ENCODE measurements at regions not wholly inside any gene's neighbourhood (a gene's known extent, or its start where the extent isn't known, plus 50 kb on each side); places are given as distances from the start of the nearest gene placed in this dataset.

DNA sequence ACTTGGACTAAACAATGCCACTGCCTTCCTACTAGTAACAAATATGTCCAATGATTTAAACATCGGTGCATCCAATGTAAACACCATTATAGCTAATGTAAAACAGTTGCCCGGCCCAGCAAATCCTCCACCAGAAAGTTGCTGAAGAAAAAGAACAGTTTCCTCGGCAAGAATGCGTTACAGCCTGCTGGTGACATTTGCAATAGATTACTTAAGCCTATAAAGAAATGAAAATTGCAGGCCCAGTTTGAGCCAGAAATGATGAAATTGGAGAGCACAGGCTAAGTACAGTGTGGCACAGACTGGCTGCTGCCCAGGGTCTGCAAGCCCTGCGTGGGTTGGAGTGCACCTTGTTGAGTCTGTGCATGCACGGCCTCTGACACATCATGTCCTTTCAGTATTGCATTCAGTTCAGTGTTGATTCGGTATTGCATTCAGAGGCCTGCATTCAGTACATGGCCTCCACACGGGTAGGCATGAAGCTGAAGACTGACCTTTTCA is 406.0 kb upstream of the KLF4 start:
- Histone ChIP-seq H3K9me3 (ENCODE audit: control insufficient read depth, low read length) (no peaks in the 10 kb centered on the region), H3K4me1 (ENCODE audit: control insufficient read depth, insufficient read depth, low read length) (peaks cover 6% of the 10 kb centered on the region), H3K36me3 (ENCODE audit: control insufficient read depth, insufficient read depth, low read length) (no peaks in the 10 kb centered on the region), H3K27me3 (ENCODE audit: control insufficient read depth, insufficient read depth, low read length, poor library complexity, severe bottlenecking) (no peaks in the 10 kb centered on the region), H3K27ac (ENCODE audit: insufficient read depth, low read depth, low read length, poor library complexity, severe bottlenecking) (no peak overlapping the region), H3K4me3 (ENCODE audit: insufficient read depth, low read depth, low read length) (no peak overlapping the region)
- 89% methylated on average over 8 of the region's 8 CpGs for WGBS, 2 experiments

DNA sequence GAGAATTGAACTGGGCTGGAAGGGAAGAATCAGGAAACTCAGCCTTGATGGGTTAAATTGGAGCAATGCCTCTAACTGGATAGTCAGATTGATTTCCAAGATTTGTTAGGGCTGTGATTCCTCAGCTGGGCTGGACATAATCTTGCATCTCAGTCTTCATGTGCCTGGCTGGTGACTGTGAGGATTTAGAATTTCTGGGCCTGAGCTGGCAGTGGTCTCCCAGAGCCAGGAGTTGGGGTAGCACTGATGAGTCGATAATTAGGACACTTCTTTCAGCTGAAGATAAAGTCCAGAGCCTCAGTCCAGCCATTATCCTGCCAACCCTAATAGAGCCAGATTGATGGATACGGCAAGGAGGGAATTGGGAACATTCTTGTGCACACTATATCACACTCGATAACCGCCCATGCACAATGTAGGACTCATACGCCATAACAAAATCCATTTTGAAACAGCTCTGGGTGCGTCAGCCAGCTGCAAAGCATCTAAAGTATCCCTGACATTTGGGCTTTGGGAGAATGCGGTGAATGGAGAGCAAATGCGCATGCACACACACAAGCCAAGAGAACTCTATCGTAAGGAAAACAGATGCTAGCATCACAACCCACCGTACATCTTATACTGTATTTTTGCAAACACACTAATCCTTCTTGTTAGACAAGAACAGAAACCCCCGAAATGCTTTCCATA is 405.1 kb upstream of the KLF4 start:
- H3K9me3 ChIP-seq (ENCODE audit: control insufficient read depth, low read length), result no peaks in the 10 kb centered on the region
- no peaks in the 10 kb centered on the region for H3K36me3 ChIP-seq (ENCODE audit: control insufficient read depth, insufficient read depth, low read length)
- 94 to 95% methylated on average over 11 of the region's 11 CpGs for WGBS, 2 experiments
- no peak overlapping the region for H3K27ac ChIP-seq (ENCODE audit: insufficient read depth, low read depth, low read length, poor library complexity, severe bottlenecking)
- no peaks in the 10 kb centered on the region for H3K27me3 ChIP-seq (ENCODE audit: control insufficient read depth, insufficient read depth, low read length, poor library complexity, severe bottlenecking)
- H3K4me3 ChIP-seq (ENCODE audit: insufficient read depth, low read depth, low read length), result no peak overlapping the region
- peaks cover 6% of the 10 kb centered on the region for H3K4me1 ChIP-seq (ENCODE audit: control insufficient read depth, insufficient read depth, low read length)

DNA sequence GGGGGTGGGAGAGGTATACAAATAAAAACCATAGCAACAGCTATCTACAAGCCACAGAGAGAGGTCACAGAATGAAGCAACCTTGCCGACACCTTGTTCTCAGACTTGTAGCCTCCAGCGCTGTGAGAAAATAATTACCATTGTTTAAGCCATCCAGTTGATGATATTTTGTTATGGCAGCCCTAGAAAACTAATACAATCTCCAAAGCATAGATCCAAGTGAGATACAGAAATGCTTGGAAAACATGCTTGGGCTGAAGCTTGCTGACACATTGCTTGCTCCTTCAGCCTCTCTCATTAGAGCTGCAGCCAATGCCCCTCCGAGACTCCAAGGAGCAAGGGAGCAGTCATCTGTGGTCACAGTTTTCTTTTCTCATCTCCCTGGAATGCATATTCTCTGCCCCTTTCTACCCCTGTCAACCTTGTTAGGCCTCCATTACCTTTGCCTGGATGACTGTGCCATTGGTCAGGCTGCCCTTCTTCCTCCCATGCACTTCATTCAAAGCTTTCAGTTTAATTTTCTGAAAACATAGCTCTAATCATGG is 401.4 kb upstream of the KLF4 start:
- no peak overlapping the region for H3K27ac ChIP-seq (ENCODE audit: insufficient read depth, low read depth, low read length, poor library complexity, severe bottlenecking)
- WGBS, 2 experiments, result 93 to 99% methylated on average over 3 of the region's 3 CpGs
- H3K4me3 ChIP-seq (ENCODE audit: insufficient read depth, low read depth, low read length), result no peak overlapping the region
- no peaks in the 10 kb centered on the region for H3K36me3 ChIP-seq (ENCODE audit: control insufficient read depth, insufficient read depth, low read length)
- no peaks in the 10 kb centered on the region for H3K4me1 ChIP-seq (ENCODE audit: control insufficient read depth, insufficient read depth, low read length)
- H3K9me3 ChIP-seq (ENCODE audit: control insufficient read depth, low read length), result no peaks in the 10 kb centered on the region
- no peaks in the 10 kb centered on the region for H3K27me3 ChIP-seq (ENCODE audit: control insufficient read depth, insufficient read depth, low read length, poor library complexity, severe bottlenecking)

DNA sequence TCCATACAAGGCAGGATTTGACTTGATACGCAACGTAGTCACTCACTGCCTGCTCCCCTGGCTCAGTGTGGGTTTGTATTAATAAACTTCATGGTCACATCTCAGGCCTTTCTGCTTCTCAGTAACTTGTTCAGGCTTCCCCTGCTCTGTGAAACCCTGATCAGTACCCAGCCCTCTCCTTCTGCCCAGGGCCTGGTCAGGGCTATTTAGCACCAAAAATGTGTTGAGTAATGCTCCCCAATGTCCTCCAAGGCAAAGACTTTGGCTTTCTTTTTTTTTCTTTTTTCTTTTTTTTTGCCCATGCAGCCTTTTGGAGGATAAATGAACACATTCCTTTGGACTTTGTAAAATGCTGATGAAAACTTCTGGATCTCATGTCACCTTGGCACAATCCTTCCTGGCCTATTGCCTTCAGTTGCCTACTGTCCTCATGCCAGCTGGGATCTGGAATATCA is 399.2 kb upstream of the KLF4 start:
- 96 to 97% methylated on average over 2 of the region's 2 CpGs for WGBS, 2 experiments
- Histone ChIP-seq H3K36me3 (ENCODE audit: control insufficient read depth, insufficient read depth, low read length) (no peaks in the 10 kb centered on the region), H3K4me3 (ENCODE audit: insufficient read depth, low read depth, low read length) (no peak overlapping the region), H3K4me1 (ENCODE audit: control insufficient read depth, insufficient read depth, low read length) (no peaks in the 10 kb centered on the region), H3K27me3 (ENCODE audit: control insufficient read depth, insufficient read depth, low read length, poor library complexity, severe bottlenecking) (no peaks in the 10 kb centered on the region), H3K27ac (ENCODE audit: insufficient read depth, low read depth, low read length, poor library complexity, severe bottlenecking) (no peak overlapping the region), H3K9me3 (ENCODE audit: control insufficient read depth, low read length) (no peaks in the 10 kb centered on the region)

DNA sequence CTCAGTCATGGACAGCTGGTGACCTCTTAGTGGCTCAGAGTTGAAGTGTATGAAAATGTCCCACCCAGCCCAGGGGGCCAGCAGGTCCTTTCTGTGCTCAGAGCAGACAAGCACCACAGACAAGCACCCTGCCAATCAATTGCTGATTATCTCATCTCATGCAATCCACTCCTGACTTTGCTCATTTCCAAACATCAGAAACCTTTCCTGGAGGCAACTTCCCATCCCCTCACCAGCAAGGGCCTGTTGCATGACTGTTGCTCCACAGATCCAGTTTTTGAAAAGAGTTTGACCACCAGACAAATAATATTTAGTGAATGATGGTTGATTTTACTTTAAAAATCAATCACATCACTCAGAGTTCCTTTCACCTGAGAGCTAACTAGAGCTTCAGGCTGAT is 397.3 kb upstream of the KLF4 start:
- H3K27me3 ChIP-seq (ENCODE audit: control insufficient read depth, insufficient read depth, low read length, poor library complexity, severe bottlenecking), result no peaks in the 10 kb centered on the region
- no peak overlapping the region for H3K27ac ChIP-seq (ENCODE audit: insufficient read depth, low read depth, low read length, poor library complexity, severe bottlenecking)
- H3K4me1 ChIP-seq (ENCODE audit: control insufficient read depth, insufficient read depth, low read length), result no peaks in the 10 kb centered on the region
- H3K4me3 ChIP-seq (ENCODE audit: insufficient read depth, low read depth, low read length), result no peak overlapping the region
- H3K9me3 ChIP-seq (ENCODE audit: control insufficient read depth, low read length), result no peaks in the 10 kb centered on the region
- H3K36me3 ChIP-seq (ENCODE audit: control insufficient read depth, insufficient read depth, low read length), result no peaks in the 10 kb centered on the region

DNA sequence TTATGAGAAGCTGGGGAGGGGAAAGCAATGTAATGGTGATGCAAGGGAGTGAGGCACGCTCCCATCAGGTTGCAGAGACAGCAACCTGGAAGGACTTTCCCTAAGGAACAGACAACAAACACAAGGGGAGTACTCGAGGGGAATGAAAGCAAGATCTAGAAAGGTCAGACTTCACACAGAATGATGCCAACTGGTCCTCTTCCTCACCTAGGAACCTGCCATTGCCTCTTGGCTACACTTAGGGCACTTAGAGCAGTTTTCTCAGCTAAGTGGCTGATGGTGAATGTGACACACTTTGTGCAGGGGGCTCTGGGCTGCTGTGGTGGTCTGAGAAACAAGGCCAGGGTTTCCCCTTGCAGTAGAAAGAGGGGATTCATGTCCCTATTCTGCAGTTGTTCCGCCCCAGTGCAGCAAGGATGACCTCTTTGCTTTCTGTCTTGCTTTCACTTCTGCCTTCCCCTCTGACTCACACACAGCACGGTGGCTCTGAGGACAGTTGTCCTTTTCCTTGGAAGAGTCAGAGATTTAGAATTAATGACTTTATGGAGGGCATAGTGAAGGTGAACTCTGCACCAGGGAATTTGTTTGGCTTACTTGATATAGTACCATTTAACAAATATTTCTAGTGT is 394.0 kb upstream of the KLF4 start:
- 87 to 89% methylated on average over 4 of the region's 4 CpGs for WGBS, 2 experiments
- H3K9me3 ChIP-seq (ENCODE audit: control insufficient read depth, low read length), result no peaks in the 10 kb centered on the region

DNA sequence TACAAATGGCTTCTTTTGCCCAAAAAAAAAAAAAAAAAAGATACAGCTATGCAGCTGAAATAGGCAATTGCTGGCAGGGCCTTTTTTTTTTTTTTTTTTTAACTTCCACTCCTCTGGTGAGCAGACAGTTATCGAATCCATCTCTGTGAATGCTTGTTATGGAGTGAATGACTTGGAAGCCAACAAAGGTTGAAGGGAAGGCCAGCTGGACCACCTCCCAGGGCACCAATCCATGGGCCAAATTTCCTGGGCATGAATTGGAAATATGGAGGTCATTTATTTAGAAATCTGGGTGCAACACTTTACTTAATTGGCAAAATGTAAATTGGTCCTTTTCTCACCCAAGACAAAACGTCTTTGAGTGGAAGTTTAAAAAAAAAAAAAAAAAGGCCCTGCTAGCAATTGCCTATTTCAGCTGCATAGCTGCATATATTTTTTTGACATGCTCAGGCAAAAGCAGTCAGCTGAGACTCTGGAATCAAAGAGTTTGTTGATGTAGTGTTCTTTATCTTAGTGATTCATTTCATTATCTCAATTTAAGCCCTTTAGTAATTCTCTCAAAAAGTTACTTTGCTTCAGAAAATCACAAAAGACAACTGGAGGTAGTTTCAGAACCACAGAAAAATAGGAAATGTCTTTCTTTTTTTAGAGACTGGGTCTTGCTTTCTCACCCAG is 392.2 kb upstream of the KLF4 start:
- no peaks in the 10 kb centered on the region for H3K9me3 ChIP-seq (ENCODE audit: control insufficient read depth, low read length)
- no peaks in the 10 kb centered on the region for H3K4me1 ChIP-seq (ENCODE audit: control insufficient read depth, insufficient read depth, low read length)
- H3K27me3 ChIP-seq (ENCODE audit: control insufficient read depth, insufficient read depth, low read length, poor library complexity, severe bottlenecking), result no peaks in the 10 kb centered on the region
- H3K36me3 ChIP-seq (ENCODE audit: control insufficient read depth, insufficient read depth, low read length), result no peaks in the 10 kb centered on the region
- no peak overlapping the region for H3K4me3 ChIP-seq (ENCODE audit: insufficient read depth, low read depth, low read length)
- 79 to 100% methylated on average over 2 of the region's 2 CpGs for WGBS, 2 experiments
- H3K27ac ChIP-seq (ENCODE audit: insufficient read depth, low read depth, low read length, poor library complexity, severe bottlenecking), result no peak overlapping the region

More for the DNA sequence above, 394.0 kb upstream of the KLF4 start:
- no peak overlapping the region for H3K4me3 ChIP-seq (ENCODE audit: insufficient read depth, low read depth, low read length)
- no peaks in the 10 kb centered on the region for H3K4me1 ChIP-seq (ENCODE audit: control insufficient read depth, insufficient read depth, low read length)
- H3K36me3 ChIP-seq (ENCODE audit: control insufficient read depth, insufficient read depth, low read length), result no peaks in the 10 kb centered on the region
- H3K27ac ChIP-seq (ENCODE audit: insufficient read depth, low read depth, low read length, poor library complexity, severe bottlenecking), result no peak overlapping the region
- no peaks in the 10 kb centered on the region for H3K27me3 ChIP-seq (ENCODE audit: control insufficient read depth, insufficient read depth, low read length, poor library complexity, severe bottlenecking)

DNA sequence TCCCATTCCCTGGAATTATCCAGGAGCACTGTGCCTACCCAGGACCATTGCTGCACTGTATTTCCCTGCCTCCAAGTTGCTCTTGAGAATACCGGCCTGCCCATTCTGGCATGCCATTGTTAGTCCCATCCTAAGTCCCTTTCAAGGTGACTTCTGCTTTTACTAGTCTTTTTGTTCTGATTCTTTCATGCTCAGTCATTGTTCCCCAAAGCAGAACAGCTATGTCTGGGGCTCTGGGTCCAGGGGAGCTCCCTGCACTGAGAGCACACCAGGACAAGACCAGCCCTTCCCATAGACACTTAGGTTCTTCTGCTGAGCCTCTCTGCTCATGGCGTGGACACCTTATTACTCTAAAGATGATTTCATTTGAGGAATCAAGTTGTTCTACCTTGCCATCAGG is 388.9 kb upstream of the KLF4 start:
- Histone ChIP-seq H3K27me3 (ENCODE audit: control insufficient read depth, insufficient read depth, low read length, poor library complexity, severe bottlenecking) (no peaks in the 10 kb centered on the region), H3K4me3 (ENCODE audit: insufficient read depth, low read depth, low read length) (no peak overlapping the region), H3K4me1 (ENCODE audit: control insufficient read depth, insufficient read depth, low read length) (no peaks in the 10 kb centered on the region), H3K9me3 (ENCODE audit: control insufficient read depth, low read length) (no peaks in the 10 kb centered on the region), H3K36me3 (ENCODE audit: control insufficient read depth, insufficient read depth, low read length) (no peaks in the 10 kb centered on the region), H3K27ac (ENCODE audit: insufficient read depth, low read depth, low read length, poor library complexity, severe bottlenecking) (no peak overlapping the region)
- WGBS, 2 experiments, result 91% methylated on average over 2 of the region's 2 CpGs

DNA sequence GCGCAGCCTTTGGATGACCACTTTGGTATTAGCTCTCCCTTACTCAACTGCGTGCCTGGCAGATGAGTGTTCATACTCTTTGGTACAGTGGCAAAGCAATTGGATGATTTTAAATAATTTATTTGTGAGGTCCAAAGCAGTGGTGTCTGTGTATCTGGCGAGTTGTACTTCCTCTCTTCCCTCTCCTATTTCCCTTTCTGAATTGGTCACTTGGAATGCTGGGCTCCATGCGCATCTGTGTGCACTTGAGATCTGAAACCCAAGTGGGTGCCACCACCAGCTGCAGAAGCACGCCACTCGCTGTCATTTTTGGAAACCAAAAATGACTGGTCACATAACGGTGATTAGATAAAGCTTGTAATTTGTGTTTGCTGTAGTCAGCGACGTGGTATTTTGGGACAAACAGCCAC is 386.0 kb upstream of the KLF4 start:
- no peak overlapping the region for H3K27ac ChIP-seq (ENCODE audit: insufficient read depth, low read depth, low read length, poor library complexity, severe bottlenecking)
- peaks cover 9% of the 10 kb centered on the region for H3K4me1 ChIP-seq (ENCODE audit: control insufficient read depth, insufficient read depth, low read length)
- H3K9me3 ChIP-seq (ENCODE audit: control insufficient read depth, low read length), result no peaks in the 10 kb centered on the region
- 93 to 96% methylated on average over 9 of the region's 9 CpGs for WGBS, 2 experiments
- H3K27me3 ChIP-seq (ENCODE audit: control insufficient read depth, insufficient read depth, low read length, poor library complexity, severe bottlenecking), result no peaks in the 10 kb centered on the region
- H3K36me3 ChIP-seq (ENCODE audit: control insufficient read depth, insufficient read depth, low read length), result no peaks in the 10 kb centered on the region
- no peak overlapping the region for H3K4me3 ChIP-seq (ENCODE audit: insufficient read depth, low read depth, low read length)
